ENCODE measurements at regions not wholly inside any gene's neighbourhood (a gene's known extent, or its start where the extent isn't known, plus 50 kb on each side); places are given as distances from the start of the nearest gene placed in this dataset.

- no peak for TF ChIP-seq CTCF (IDR thresholded peaks at IDR 0.05; ENCODE audit: low read depth, low read length)
- no peak for TF ChIP-seq POLR2A (IDR thresholded peaks at IDR 0.05; ENCODE audit: extremely low read depth, insufficient read length)
These were observed 117.1 kb upstream of the ZNF644 start for GRCh38 chr1:91138959-91139358.
